ENCODE measurements at regions not wholly inside any gene's neighbourhood (a gene's known extent, or its start where the extent isn't known, plus 50 kb on each side); places are given as distances from the start of the nearest gene placed in this dataset.
"Not testable (repeated sequence)": the region's sequence is repeated elsewhere in the genome, so short reads cannot be mapped to it uniquely, and the experiment has no call there.

DNA sequence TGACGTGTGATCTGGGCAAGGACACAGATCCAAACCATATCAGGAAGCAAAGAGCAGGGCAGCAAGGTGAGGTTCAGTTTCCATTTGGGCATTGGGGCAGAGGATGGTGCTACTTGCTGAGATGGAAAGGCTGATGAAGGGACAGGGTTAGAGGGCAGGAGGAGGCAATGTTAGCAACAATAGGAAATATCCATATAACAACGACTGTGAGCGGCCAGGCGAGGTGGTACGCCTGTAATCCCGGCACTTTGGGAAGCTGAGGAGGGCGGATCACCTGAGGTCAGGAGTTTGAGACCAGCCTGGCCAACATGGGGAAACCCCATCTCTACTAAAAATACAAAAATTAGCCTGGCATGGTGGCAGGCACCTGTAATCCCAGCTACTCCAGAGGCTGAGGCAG, 144.5 kb downstream of the IRX5 start:
- not testable (repeated sequence) for TF ChIP-seq POLR2A (IDR thresholded peaks at IDR 0.05)
- TF ChIP-seq, protein P1, sequence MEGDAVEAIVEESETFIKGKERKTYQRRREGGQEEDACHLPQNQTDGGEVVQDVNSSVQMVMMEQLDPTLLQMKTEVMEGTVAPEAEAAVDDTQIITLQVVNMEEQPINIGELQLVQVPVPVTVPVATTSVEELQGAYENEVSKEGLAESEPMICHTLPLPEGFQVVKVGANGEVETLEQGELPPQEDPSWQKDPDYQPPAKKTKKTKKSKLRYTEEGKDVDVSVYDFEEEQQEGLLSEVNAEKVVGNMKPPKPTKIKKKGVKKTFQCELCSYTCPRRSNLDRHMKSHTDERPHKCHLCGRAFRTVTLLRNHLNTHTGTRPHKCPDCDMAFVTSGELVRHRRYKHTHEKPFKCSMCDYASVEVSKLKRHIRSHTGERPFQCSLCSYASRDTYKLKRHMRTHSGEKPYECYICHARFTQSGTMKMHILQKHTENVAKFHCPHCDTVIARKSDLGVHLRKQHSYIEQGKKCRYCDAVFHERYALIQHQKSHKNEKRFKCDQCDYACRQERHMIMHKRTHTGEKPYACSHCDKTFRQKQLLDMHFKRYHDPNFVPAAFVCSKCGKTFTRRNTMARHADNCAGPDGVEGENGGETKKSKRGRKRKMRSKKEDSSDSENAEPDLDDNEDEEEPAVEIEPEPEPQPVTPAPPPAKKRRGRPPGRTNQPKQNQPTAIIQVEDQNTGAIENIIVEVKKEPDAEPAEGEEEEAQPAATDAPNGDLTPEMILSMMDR (IDR thresholded peaks at IDR 0.05) = not testable (repeated sequence)

Measured in tibial nerve (tissue), 3 donors.